ENCODE measurements at regions not wholly inside any gene's neighbourhood (a gene's known extent, or its start where the extent isn't known, plus 50 kb on each side); places are given as distances from the start of the nearest gene placed in this dataset.

GRCh38 chr21:16620786-16621320, 891.1 kb downstream of the USP25 start:
- Mint-ChIP-seq H3K27ac (ENCODE audit: unreplicated experiment) (no peak overlapping the region), H3K9me3 (ENCODE audit: unreplicated experiment) (no peaks in the 10 kb centered on the region), H3K4me1 (ENCODE audit: unreplicated experiment) (no peaks in the 10 kb centered on the region), H3K36me3 (ENCODE audit: low read depth, unreplicated experiment) (peaks cover 7% of the 10 kb centered on the region), H3K4me3 (ENCODE audit: unreplicated experiment) (no peak overlapping the region), H3K27me3 (ENCODE audit: unreplicated experiment) (no peaks in the 10 kb centered on the region)
- no peak for TF ChIP-seq CTCF (IDR thresholded peaks at IDR 0.05; ENCODE audit: unreplicated experiment)
- no peak for DNase-seq (ENCODE audit: low spot score)

- no peaks in the 10 kb centered on the region for H3K4me1 Mint-ChIP-seq (ENCODE audit: unreplicated experiment)
- no peaks in the 10 kb centered on the region for H3K27me3 Mint-ChIP-seq (ENCODE audit: unreplicated experiment)
- no peak for DNase-seq (ENCODE audit: low spot score)
- no peak overlapping the region for H3K27ac Mint-ChIP-seq (ENCODE audit: unreplicated experiment)
- H3K9me3 Mint-ChIP-seq (ENCODE audit: unreplicated experiment): no peaks in the 10 kb centered on the region
- peaks cover 3% of the 10 kb centered on the region for H3K36me3 Mint-ChIP-seq (ENCODE audit: low read depth, unreplicated experiment)
- TF ChIP-seq CTCF (IDR thresholded peaks at IDR 0.05; ENCODE audit: unreplicated experiment): no peak
- H3K4me3 Mint-ChIP-seq (ENCODE audit: unreplicated experiment): no peak overlapping the region
Measured at GRCh38 chr21:16624479-16625118, 888.2 kb upstream of the CXADR start.

GRCh38 chr21:16625491-16625890, 887.4 kb upstream of the CXADR start:
- Mint-ChIP-seq H3K4me3 (ENCODE audit: unreplicated experiment) (no peak overlapping the region), H3K36me3 (ENCODE audit: low read depth, unreplicated experiment) (no peaks in the 10 kb centered on the region), H3K27ac (ENCODE audit: unreplicated experiment) (no peak overlapping the region), H3K9me3 (ENCODE audit: unreplicated experiment) (no peaks in the 10 kb centered on the region), H3K27me3 (ENCODE audit: unreplicated experiment) (no peaks in the 10 kb centered on the region), H3K4me1 (ENCODE audit: unreplicated experiment) (no peaks in the 10 kb centered on the region)
- no peak for TF ChIP-seq CTCF (IDR thresholded peaks at IDR 0.05; ENCODE audit: unreplicated experiment)
- DNase-seq (ENCODE audit: low spot score): no peak

DNA sequence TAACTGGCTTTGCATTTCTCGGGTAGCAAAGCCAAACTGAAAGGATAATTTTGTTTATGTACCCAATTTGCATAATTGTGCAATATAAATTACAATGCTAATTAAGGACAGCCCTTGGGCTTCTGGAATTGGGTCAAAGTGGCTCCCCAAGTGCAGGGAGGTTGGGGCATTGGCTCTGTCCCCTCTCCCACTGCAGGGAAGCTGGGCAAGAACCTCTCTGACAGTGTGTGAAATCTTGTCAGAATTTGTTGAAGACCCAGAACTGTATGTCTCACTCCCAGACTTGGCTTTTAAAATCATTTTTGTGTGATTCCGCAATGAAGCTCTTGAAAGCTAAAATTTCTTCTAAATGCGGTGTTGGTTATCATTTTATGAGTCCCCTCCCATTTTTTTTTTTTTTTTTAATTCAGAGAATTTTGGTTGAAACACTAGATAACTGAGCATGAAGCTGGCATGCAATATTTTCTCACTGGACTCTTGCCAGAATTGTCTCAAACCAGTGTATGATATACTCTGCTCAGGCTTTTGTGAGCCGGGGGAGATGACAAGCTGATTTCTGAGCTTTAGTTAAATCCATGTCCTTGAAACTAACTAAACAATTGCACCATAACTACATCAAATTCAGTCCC, 878.9 kb upstream of the CXADR start:
- Mint-ChIP-seq H3K4me1 (ENCODE audit: unreplicated experiment) (no peaks in the 10 kb centered on the region), H3K36me3 (ENCODE audit: low read depth, unreplicated experiment) (no peaks in the 10 kb centered on the region)
- no peak for DNase-seq (ENCODE audit: low spot score)

More for the DNA sequence above, 878.9 kb upstream of the CXADR start:
- no peaks in the 10 kb centered on the region for H3K27me3 Mint-ChIP-seq (ENCODE audit: unreplicated experiment)
- no peak overlapping the region for H3K27ac Mint-ChIP-seq (ENCODE audit: unreplicated experiment)
- no peak for TF ChIP-seq CTCF (IDR thresholded peaks at IDR 0.05; ENCODE audit: unreplicated experiment)
- no peak overlapping the region for H3K4me3 Mint-ChIP-seq (ENCODE audit: unreplicated experiment)
- H3K9me3 Mint-ChIP-seq (ENCODE audit: unreplicated experiment): no peaks in the 10 kb centered on the region
